Nucleus accumbens (tissue), 56 donors: ENCODE measurements at regions not wholly inside any gene's neighbourhood (a gene's known extent, or its start where the extent isn't known, plus 50 kb on each side); places are given as distances from the start of the nearest gene placed in this dataset.
A peak's percentile ranks its signal among the peaks of the same experiment; 100 is the strongest.

Experiments used
- DNase-seq, 56 donors: peaks; one replicate each; lab custom pipeline; 2025; lab: John Stamatoyannopoulos, UW

DNA sequence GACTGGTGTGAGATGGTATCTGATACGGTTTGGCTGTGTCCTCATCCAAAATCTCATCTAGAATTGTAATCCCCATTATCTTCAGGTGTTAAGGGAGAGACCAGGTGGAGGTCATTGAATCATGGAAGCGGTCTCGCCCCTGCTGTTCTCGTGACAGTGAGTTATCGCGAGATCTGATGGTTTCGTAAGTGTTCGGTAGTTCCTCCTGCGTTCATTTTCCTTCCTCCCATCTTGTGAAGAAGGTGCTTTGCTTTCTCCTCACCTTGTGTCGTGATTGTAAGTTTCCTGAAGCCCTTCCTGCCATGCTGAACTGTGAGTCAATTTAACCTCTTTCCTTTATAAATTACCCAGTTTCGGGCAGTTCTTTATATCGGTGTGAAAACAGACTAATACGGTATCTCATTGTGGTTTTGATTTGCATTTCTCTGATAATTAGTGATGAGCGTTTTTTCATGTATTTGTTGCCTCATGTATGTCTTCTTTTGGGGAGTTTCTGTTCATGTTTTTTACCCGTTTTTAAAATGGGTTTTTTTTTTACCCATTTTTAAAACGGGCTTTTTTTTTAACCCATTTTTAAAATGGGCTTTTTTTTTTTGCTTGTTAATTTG, 102.8 kb upstream of the SLC10A2 start:
- DNase-seq = no peak

DNA sequence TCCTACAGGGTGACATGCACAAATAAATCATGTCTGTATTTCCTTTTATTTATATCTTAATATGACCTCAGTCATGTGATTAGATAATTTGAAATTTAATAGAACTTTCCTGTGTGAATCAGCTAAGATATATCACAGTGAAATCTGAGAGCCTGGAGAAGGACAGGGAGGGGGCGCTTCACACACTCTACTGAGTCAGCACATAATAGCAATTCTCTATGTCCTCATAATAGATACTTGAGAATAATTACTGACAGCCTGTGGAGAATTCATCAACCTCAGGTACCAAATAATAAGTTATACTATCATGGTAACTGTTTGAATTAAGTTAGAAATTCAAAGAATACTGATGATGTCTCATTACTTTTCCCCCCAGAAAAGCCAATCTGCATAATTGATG, 98.0 kb upstream of the SLC10A2 start:
- DNase-seq = peak in 3 of 56 donors; percentile 4 to 17 (median 4)

DNA sequence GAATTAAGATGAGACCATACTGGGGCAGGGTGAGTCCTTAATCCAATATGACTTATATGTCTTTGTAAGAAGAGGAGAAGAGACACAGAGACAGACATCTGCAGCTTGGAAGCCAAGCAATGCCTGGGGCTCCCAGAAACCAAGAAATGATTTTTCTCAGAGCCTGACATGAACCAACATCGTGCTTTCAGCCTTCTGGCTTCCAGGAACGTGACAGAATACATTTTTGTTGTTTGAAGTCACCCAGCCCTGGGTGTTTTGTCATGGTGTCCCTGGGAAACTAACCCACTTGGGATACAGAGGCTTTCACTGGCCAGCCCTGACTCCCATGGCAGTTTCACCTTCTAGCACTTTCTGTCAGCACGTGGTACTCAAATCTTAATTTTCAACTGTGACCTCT, 95.3 kb upstream of the SLC10A2 start:
- no peak for DNase-seq

DNA sequence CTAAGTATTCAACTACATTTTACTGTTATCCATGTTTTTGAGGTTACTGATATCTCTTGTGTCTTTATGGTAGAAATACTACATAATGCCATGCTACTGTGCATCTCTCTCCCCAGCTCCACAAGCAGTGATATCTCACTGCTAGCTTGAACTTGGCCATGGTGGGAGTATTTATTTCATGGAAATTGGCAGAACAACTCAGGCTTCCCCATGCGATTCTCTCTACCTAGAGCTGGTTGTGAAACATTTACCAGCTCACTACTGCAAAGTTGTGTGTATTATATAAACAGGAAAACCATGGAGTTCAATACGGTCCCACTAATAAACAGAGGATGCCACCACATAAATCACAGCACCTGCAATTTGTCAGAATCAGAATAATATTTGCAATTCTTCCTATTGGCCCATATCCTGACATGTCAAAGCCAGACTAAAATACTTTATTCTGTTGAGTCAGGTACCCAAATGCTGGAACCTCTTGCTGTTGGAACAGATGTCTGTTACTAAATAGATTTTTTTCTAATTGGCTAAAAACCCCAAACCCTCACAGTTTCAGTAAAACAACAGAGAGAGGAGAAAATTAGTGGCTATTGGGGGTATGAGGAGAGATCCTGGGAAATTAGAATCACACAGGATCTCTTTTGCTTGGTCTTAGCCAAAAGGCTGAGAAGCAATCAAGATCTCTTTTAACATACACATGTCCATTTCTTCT, 91.4 kb upstream of the SLC10A2 start:
- no peak for DNase-seq

DNA sequence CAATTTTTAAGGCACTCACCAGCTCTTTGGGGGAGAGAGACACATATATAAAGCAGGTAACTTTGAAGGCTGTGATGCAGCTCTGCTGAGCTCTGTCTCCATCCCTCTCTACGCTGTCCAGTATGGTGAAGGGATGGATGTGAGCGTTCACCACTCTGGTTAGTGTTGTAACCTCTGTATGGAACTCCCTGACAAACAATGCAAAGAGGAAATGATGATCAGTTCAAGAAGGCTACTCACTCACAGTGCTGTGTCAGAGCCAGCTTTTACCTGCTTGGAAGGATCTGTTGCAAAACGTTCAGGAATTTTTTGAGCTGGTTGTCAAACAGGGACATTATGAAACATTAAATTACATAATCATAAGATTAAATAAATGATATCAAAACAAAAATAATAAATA, 90.8 kb upstream of the SLC10A2 start:
- no peak for DNase-seq

DNA sequence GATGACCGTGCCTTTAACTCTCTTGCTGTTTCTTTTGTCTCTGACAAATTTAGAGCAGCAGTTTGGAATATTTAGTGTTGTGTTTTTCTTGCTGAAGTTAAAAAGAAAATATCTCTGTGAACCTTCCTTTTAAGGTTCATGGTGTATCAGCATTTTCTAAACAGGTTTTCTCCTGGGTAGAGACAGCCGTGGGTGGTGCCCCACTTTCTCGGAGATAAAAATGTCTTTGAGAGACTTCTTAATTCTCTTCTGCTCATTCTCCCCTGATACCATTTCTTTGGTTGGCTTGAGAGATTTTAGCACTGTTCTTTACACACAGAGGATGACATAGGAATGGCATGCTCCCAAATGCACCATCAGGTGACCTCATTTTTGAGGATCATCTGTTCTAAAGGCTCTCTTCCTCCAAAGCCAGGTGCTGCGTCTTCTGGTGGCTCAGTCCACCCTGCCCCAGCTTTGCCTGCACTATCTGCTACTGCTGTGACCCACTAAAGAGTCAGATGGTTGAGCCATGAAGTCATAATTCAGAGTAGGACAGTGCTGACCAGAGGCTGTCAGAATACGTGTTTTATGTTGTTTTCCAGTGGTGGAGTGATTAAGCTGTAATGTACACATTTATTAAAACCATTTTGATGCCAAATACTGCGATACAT, 90.3 kb upstream of the SLC10A2 start:
- DNase-seq = no peak

DNA sequence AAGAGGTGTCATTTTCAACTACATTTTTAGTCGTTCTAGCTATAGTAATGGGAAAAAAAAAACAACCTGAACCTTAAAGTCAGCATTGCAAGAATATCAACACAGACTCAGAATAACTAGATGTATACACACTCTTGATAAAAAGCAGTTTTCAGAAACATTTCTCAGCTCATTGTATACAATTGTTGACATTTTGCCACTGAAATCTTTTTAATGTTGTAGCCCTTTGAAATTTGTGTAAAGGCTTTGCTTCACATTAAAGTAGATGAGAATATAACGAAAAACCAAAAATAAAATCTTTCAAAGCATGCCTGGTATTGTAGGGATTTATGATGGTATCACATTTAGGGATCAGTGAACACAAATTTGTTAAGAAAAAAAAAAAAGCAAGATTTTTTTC, 87.2 kb upstream of the SLC10A2 start:
- DNase-seq = no peak

DNA sequence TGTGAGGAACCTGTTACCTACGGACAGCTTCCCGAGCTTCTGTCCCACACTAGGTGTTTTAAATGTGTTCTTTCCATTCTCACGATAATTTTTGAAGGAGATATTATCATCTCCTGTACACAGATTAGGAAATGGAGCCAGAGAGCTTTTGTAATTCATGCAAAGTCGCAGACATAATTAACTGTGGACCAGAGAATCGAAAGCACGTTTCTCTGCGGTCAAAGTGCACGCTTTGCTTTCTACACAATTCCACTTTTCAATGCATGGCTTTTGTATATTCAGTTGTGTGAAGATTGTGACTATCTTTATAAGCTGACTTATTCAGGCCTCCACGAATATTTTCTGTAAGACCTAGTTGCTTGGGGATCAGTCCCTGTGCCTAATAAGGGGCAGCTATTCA, 81.7 kb upstream of the SLC10A2 start:
- DNase-seq = no peak

DNA sequence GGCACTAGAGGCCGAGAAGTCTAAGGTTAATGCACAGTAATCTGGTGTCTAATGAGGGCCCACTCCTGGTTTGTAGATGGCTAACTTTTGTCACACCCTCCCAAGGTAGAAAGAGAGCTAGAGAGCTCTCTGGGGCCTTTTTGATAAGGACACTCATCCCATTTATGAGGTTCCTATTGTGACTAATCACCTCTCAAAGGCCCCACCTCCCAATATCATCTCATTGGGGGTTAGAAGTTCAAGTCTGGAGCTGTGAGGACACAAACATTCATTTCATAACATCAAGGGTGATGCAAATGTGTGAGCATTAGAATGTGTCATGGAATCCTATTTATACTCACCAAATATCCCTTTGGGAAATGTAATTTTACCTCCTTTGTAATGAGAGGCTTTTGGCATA, 79.2 kb upstream of the SLC10A2 start:
- DNase-seq = no peak

DNA sequence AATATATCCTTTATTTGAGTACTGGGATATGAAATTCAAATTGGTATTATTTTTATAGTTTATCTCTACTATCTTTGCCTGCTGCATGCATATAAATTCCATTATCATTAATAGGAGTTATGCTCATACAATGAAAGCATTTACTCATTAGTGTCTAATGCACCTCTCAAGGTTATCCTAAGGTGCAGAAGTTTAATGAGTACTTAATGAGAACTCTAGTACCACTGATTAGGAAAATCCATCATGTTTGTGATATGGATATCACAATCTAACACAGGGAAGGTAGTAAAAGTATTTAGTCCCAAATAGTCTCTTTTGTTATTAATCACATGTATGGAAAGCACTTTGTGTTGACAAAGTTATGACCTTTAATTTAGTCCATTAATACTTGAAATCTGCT, 77.2 kb upstream of the SLC10A2 start:
- DNase-seq = no peak

DNA sequence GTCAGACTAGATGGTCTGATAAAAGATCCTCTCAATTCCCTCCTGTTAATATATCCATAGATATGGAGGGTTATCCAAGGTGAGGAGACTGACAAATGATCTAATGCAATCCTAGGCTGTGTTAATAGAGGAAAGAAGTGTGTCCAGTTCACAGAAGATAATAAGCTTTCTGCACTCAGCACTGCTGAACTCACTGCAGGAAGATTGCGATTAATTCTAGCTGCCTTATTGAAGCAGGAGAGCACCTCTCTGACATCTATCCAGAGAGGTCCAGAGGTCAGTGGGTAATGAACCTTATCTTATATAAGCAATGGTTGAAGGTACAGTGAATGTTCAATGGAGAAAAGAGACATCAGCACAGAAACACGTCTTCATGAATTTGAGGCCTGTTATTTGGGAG, 75.9 kb upstream of the SLC10A2 start:
- DNase-seq = no peak

DNA sequence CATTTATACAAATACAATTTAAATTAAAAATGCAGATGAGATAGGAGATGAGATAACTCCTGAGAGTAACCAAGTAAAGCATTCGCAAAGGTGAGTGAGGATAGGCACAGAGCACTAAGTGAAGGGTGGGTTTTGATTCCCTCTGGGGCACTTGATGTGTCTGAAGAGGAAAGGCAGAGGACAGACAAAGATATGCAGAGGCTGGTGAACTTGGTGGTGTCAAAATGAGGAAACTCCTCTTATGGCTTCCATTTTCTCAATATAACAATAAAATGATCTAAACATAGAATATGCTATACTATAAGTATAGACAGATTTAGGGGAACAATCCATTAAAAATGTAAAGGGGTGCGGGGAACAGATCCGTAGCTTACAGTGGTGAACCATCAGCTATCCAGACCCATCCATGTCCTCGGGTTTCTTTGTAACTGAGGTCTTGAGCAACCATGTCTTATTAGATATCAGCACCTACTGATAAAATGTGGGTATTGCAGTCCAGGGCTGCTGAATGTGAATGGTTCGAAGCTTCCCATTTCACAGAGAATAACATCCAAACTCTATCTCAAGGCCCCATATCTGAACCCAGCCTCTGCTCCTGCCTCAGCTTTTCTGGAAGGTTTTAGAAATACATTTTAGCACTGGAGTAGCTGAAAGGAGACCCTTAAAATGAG, 73.9 kb upstream of the SLC10A2 start:
- DNase-seq = peak in 2 of 56 donors; percentile 1 to 13

DNA sequence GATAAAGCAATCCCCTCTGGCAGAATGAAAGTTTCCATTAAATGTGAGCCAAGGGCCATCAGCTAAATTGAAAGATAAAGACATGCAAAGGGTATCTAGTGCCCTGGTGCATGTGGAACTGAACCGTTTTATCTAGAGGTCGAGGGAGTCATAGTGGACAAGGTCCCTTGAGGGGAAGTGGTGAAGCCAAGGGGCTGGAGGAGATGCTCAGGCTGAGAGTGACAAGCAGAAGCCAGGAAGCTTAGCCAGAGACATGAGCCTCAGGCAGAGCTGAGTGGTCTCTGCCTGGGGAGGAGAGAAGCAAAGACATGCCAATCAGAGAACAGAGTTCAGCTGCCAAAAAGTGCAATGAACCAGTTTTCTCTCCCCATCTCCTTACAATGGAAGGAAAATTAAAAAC, 68.1 kb upstream of the SLC10A2 start:
- no peak for DNase-seq

DNA sequence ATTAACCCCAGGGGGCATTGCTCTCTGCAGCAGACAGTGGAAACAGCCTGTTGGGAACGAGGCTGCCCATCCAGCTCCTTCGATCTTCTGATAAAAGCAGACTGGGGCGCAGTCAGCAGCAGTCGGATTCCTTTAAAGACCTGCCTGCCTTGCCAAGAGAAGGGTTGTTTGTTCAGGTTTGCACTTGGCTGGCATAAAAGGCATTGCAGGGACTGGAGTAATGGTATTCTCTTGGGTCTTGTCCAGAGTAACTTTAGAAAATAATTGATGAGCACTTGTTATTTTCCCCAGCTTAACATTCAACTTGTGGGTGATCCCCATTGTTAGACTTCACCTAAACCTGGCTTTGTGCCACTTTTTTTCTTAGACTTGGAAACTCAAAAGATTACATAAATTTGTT, 67.3 kb upstream of the SLC10A2 start:
- DNase-seq = no peak

DNA sequence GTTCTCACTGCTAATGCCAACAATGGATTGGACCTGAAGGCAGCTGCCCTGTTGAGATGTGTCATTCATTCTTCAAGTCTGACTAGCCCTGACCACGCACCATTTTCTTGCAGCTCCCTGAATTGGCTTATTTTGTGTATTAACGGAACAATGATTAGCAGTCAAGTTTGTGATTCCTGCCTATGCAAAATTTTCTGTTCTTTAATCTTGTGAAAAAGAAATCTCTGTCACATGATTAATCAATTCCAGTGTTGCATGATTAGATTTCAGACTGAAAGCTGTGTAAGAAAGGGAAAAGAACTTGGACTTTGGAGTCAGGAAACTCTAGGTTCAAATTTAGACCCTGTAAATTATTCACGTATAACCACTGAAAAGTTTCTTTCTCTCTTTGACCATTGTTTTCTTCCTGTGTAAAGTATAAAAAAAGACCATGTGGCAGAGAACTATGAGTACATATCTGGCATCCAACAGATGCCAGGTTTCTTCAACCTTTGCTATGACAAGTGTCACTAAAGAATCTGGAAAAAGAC, 64.5 kb upstream of the SLC10A2 start:
- DNase-seq = no peak

DNA sequence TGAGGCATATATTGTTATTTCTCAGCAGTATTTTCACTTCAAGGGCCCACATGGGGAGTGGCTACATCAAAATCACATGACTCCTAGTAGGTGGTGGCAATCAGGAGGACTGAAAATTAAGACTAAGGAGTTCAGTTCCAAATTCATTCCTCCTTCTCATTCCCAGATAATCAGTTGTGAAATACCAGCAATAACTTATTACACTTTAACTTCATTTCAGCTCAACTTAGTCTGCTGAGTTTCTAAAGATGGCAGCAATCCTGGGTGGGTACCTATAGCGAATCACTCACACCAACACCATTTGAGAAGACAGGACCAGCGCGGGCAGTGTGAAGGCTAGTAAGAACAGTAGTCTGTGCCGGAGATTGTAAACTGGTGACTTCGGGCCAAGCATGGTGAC, 63.9 kb upstream of the SLC10A2 start:
- no peak for DNase-seq
